Breast epithelium (tissue), 3 donors: ENCODE measurements at regions not wholly inside any gene's neighbourhood (a gene's known extent, or its start where the extent isn't known, plus 50 kb on each side); places are given as distances from the start of the nearest gene placed in this dataset.

Source experiments
- POLR2A ChIP-seq: fragments of 450-650 bp; IDR thresholded peaks from one replicate; pipeline ENCODE4 v1.6.1; 2016; ENCODE audit warnings: antibody characterized with exemption, mild to moderate bottlenecking, moderate library complexity
- TF ChIP-seq, protein P1 (sequence below), 3 donors: fragments of 450-650 bp; IDR thresholded peaks; one replicate each; pipeline ENCODE4 v1.5.1; 2016 to 2017; ENCODE audit warnings: antibody characterized with exemption in 3 of 3, mild to moderate bottlenecking in 3 of 3, moderate library complexity in 3 of 3

DNA sequence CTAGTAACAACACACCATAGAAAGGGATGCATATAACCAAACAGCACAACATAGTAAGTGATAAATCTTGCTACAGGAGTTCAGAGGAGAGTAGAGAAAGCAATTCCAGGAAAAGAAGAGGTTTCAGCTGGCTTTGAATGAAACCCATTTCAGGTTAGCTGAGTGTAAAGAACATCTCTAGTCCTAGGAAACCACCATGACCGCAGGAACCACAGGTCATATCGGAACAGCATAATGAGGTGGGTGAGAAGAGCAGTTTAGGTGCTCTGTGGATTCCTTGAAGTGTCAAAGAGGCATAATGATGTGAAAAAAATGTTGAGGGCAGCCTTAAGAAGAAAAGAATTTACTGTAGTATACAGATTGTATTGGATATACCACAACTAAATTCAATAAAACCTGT lies 507.5 kb downstream of the MTRR start:
- TF ChIP-seq POLR2A: no peak
- TF ChIP-seq, protein P1, sequence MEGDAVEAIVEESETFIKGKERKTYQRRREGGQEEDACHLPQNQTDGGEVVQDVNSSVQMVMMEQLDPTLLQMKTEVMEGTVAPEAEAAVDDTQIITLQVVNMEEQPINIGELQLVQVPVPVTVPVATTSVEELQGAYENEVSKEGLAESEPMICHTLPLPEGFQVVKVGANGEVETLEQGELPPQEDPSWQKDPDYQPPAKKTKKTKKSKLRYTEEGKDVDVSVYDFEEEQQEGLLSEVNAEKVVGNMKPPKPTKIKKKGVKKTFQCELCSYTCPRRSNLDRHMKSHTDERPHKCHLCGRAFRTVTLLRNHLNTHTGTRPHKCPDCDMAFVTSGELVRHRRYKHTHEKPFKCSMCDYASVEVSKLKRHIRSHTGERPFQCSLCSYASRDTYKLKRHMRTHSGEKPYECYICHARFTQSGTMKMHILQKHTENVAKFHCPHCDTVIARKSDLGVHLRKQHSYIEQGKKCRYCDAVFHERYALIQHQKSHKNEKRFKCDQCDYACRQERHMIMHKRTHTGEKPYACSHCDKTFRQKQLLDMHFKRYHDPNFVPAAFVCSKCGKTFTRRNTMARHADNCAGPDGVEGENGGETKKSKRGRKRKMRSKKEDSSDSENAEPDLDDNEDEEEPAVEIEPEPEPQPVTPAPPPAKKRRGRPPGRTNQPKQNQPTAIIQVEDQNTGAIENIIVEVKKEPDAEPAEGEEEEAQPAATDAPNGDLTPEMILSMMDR (IDR thresholded peaks at IDR 0.05): no peak
